HCT116 (cell line): ENCODE measurements at regions not wholly inside any gene's neighbourhood (a gene's known extent, or its start where the extent isn't known, plus 50 kb on each side); places are given as distances from the start of the nearest gene placed in this dataset.

Source experiments
- CEBPB ChIP-seq: IDR thresholded peaks from 2 replicates; pipeline ENCODE4 v1.6.1; 2012; ENCODE audit warnings: low read depth
- CTCF ChIP-seq, 3 experiments: fragments of 200-600 bp in 1 of 3; sonication (generic) in 1 of 3; IDR thresholded peaks in 2 of 3; conservative IDR thresholded peaks in 1 of 3; 2 replicates each; pipeline ENCODE4 v1.5.1; 2012 to 2017; ENCODE audit warnings: low read depth in 2 of 3, low read length in 2 of 3, antibody characterized with exemption in 1 of 3, borderline replicate concordance in 1 of 3, control low read depth in 1 of 3, mild to moderate bottlenecking in 1 of 3, mixed read lengths in 1 of 3, mixed run types in 1 of 3, moderate library complexity in 1 of 3; ENCODE audit not compliant: insufficient read depth in 1 of 3
- POLR2A ChIP-seq: IDR thresholded peaks from 2 replicates; pipeline ENCODE4 v1.7.0; 2011; ENCODE audit warnings: borderline replicate concordance; ENCODE audit not compliant: insufficient read depth, insufficient read length; ENCODE audit errors: extremely low read depth
- ZNF274 ChIP-seq: fragments of 200-500 bp; sonication (Bioruptor generic); IDR thresholded peaks from 2 replicates; pipeline ENCODE4 v1.6.1; 2014; ENCODE audit warnings: mild to moderate bottlenecking, low read depth, low read length, inconsistent platforms

DNA sequence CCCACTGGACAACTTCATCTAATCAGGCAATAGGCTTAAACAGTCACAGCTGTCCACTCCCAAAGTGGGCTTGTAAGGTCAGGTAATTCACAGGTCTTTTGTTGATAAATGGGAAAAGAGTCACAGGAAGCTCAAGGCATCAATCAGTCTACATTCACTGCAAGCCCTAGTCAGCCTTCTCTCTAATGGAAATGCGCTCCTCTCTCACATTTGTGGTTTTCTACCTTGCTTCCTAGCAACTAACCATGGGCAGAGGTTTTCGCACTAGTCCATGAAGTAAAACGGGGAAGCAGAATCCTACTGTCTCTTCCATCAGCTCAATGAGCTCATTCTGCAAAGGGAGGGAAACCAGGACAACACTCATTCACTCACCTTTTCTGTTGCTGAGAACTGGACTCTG lies 53.5 kb upstream of the APBB1IP start:
- TF ChIP-seq CTCF (IDR thresholded peaks at IDR 0.05 in 2 of 3, conservative IDR thresholded peaks at IDR 0.05 in 1 of 3; ENCODE audit: borderline replicate concordance in 1 of 3, insufficient read depth in 1 of 3, low read depth in 2 of 3, low read length in 2 of 3) (no peak), POLR2A (no peak), ZNF274 (no peak), CEBPB (no peak)
